ENCODE measurements at regions not wholly inside any gene's neighbourhood (a gene's known extent, or its start where the extent isn't known, plus 50 kb on each side); places are given as distances from the start of the nearest gene placed in this dataset.

DNA sequence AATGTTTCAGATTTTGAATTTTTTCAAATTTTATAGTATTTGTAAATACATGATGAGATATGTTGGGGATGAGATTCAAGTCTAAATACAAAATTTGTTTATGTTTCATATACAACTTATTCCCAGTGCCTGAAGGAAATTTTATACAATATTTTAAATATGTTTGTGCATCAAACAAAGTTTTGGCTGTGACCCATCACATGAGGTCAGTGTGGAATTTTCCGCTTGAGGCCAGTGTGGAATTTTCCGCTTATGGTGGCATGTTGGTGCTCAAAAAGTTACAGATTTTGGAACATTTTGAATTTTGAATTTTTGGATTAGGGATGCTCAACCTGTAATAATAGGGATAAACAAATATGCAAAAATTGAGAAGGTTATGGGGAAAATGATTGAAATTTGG, 356.6 kb upstream of the JAG1 start:
- intact Hi-C loops (cut with DNase I): no loop called here
- H3K36me3 ChIP-seq: no peaks in the 10 kb centered on the region
- no peak for TF ChIP-seq POLR2AphosphoS5 (IDR thresholded peaks at IDR 0.05)
- TF ChIP-seq EP300 (IDR thresholded peaks at IDR 0.05): no peak
- TF ChIP-seq, protein P1, sequence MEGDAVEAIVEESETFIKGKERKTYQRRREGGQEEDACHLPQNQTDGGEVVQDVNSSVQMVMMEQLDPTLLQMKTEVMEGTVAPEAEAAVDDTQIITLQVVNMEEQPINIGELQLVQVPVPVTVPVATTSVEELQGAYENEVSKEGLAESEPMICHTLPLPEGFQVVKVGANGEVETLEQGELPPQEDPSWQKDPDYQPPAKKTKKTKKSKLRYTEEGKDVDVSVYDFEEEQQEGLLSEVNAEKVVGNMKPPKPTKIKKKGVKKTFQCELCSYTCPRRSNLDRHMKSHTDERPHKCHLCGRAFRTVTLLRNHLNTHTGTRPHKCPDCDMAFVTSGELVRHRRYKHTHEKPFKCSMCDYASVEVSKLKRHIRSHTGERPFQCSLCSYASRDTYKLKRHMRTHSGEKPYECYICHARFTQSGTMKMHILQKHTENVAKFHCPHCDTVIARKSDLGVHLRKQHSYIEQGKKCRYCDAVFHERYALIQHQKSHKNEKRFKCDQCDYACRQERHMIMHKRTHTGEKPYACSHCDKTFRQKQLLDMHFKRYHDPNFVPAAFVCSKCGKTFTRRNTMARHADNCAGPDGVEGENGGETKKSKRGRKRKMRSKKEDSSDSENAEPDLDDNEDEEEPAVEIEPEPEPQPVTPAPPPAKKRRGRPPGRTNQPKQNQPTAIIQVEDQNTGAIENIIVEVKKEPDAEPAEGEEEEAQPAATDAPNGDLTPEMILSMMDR (IDR thresholded peaks at IDR 0.05): no peak
- TF ChIP-seq POLR2A (IDR thresholded peaks at IDR 0.05; ENCODE audit: low read depth): no peak
- H3K9me3 ChIP-seq: peaks cover 0 to 5% (median 0%) of the 10 kb centered on the region in 4 donors
- no peaks in the 10 kb centered on the region for H3K27me3 ChIP-seq
- no peak overlapping the region for H3K4me3 ChIP-seq
- H3K27ac ChIP-seq (replicated peaks in 1 of 4): no peak overlapping the region
- H3K4me1 ChIP-seq: no peaks in the 10 kb centered on the region
- 90% methylated on average over 2 of the region's 2 CpGs for WGBS
- DNase-seq (ENCODE audit: extremely low spot score): no peak

DNA sequence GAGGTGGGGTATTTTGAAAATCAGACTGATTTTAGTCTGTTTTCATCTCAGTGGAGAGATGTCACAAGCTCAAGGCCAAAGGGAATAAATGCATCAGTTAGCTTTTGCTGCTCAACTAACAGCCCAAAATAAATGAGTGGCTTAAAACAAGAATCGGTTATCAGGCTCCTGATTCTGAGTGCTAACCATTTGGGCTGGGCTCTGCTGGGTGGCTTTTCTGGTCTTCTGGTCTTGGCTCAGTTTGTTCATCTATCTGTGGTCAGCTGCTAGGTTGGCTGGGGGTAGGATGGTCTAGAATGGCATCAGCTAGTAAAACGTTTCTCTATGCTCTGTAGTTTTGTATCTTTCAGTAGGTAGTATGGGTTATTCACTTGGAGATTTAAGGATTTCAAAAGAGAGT, 357.5 kb upstream of the JAG1 start:
- Histone ChIP-seq H3K36me3 (no peaks in the 10 kb centered on the region), H3K27ac (replicated peaks in 1 of 4) (no peak overlapping the region), H3K4me3 (no peak overlapping the region), H3K4me1 (no peaks in the 10 kb centered on the region), H3K9me3 (peaks cover 0 to 5% (median 0%) of the 10 kb centered on the region in 4 donors), H3K27me3 (no peaks in the 10 kb centered on the region)
- 83% methylated on average over 2 of the region's 2 CpGs for WGBS
- no peak for TF ChIP-seq EP300 (IDR thresholded peaks at IDR 0.05)
- no peak for TF ChIP-seq POLR2A (IDR thresholded peaks at IDR 0.05; ENCODE audit: low read depth)
- TF ChIP-seq, protein P1 (IDR thresholded peaks at IDR 0.05): no peak
- TF ChIP-seq POLR2AphosphoS5 (IDR thresholded peaks at IDR 0.05): no peak
- DNase-seq (ENCODE audit: extremely low spot score): no peak
- intact Hi-C loops (cut with DNase I): no loop called here

DNA sequence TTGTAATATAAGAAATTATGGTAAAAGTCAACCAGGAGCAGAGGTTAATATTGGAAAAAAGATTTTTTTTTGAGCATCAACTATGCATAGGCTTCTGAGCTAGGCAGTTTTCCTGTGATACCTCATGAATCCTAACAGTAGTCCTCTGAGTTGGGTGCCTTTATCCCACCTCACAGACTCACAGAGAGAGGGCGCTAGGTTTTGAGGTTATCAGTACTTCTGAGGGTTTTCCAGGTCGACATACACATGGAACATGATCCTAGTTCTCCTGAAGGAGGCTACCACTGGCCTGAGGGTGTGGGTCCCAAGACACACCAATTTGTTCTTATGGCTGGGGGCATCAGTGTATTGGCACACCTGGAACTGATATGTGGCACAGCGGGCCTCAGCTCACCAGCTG, 358.8 kb upstream of the JAG1 start:
- no peak overlapping the region for H3K27ac ChIP-seq (replicated peaks in 1 of 4)
- no peak for TF ChIP-seq POLR2AphosphoS5 (IDR thresholded peaks at IDR 0.05)
- TF ChIP-seq, protein P1 (IDR thresholded peaks at IDR 0.05): no peak
- no peak for TF ChIP-seq POLR2A (IDR thresholded peaks at IDR 0.05; ENCODE audit: low read depth)
- TF ChIP-seq EP300 (IDR thresholded peaks at IDR 0.05): no peak
- H3K9me3 ChIP-seq: peaks cover 0 to 5% (median 0%) of the 10 kb centered on the region in 4 donors
- no peak overlapping the region for H3K4me3 ChIP-seq
- no peak for DNase-seq (ENCODE audit: extremely low spot score)
- H3K4me1 ChIP-seq: no peaks in the 10 kb centered on the region
- H3K36me3 ChIP-seq: no peaks in the 10 kb centered on the region
- WGBS: 82% methylated on average over 3 of the region's 3 CpGs
- intact Hi-C loops (cut with DNase I): no loop called here
- no peaks in the 10 kb centered on the region for H3K27me3 ChIP-seq

DNA sequence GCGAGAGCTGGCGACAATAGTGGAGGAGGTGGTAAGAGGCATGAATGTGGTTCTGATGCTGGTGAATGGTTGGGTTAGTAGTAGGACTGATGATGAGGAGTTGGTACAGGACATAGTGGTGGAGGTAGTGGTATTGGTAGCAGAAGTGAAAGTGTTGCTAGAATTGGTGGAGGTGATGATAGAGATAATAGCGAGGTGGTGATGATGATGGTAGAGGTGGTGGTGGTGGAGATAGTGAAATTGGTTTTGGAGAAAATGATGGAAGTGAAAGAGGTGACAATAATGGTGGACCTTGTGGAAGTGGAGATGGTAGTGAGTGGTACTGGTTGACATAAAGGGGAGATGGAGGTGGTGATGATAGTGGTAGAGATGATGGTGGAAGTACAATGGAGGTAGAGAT, 360.2 kb upstream of the JAG1 start:
- no peak for DNase-seq (ENCODE audit: extremely low spot score)
- Histone ChIP-seq H3K9me3 (peaks cover 0 to 5% (median 0%) of the 10 kb centered on the region in 4 donors), H3K27me3 (no peaks in the 10 kb centered on the region), H3K4me1 (no peaks in the 10 kb centered on the region), H3K4me3 (no peak overlapping the region), H3K27ac (replicated peaks in 1 of 4) (no peak overlapping the region), H3K36me3 (no peaks in the 10 kb centered on the region)
- intact Hi-C loops (cut with DNase I): no loop called here
- 97% methylated on average over 3 of the region's 3 CpGs for WGBS
- TF ChIP-seq, protein P1 (IDR thresholded peaks at IDR 0.05): no peak
- no peak for TF ChIP-seq EP300 (IDR thresholded peaks at IDR 0.05)
- no peak for TF ChIP-seq POLR2A (IDR thresholded peaks at IDR 0.05; ENCODE audit: low read depth)
- no peak for TF ChIP-seq POLR2AphosphoS5 (IDR thresholded peaks at IDR 0.05)

DNA sequence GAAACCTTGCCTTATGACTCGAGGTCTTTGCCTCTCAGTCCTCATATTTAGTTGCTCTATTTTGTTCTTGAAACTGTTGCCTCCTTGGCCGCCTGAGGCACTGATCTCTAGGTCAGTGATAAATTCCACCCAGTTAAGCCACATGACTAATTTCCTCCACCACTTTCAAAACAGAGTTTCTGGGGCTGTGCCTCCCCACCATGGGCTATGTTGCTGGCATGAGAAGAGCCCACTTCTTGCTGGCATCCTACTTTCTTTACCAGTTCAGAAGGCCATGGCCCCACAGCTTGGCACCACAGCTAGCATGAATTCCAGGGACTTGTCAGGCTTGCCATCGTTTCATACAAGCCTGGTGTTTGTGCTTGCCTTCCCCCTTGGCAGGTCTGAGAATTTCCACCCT, 361.4 kb upstream of the JAG1 start:
- 51% methylated on average over 3 of the region's 3 CpGs for WGBS
- Histone ChIP-seq H3K4me3 (no peak overlapping the region), H3K27me3 (no peaks in the 10 kb centered on the region), H3K27ac (replicated peaks in 1 of 4) (no peak overlapping the region), H3K4me1 (no peaks in the 10 kb centered on the region), H3K9me3 (peaks cover 0 to 5% (median 0%) of the 10 kb centered on the region in 4 donors), H3K36me3 (no peaks in the 10 kb centered on the region)
- no peak for DNase-seq (ENCODE audit: extremely low spot score)
- intact Hi-C loops (cut with DNase I): no loop called here
- TF ChIP-seq, protein P1 (IDR thresholded peaks at IDR 0.05): no peak
- TF ChIP-seq POLR2AphosphoS5 (IDR thresholded peaks at IDR 0.05): no peak
- no peak for TF ChIP-seq POLR2A (IDR thresholded peaks at IDR 0.05; ENCODE audit: low read depth)
- TF ChIP-seq EP300 (IDR thresholded peaks at IDR 0.05): no peak
